ENCODE measurements at regions not wholly inside any gene's neighbourhood (a gene's known extent, or its start where the extent isn't known, plus 50 kb on each side); places are given as distances from the start of the nearest gene placed in this dataset.
A peak's percentile ranks its signal among the peaks of the same experiment; 100 is the strongest.

DNA sequence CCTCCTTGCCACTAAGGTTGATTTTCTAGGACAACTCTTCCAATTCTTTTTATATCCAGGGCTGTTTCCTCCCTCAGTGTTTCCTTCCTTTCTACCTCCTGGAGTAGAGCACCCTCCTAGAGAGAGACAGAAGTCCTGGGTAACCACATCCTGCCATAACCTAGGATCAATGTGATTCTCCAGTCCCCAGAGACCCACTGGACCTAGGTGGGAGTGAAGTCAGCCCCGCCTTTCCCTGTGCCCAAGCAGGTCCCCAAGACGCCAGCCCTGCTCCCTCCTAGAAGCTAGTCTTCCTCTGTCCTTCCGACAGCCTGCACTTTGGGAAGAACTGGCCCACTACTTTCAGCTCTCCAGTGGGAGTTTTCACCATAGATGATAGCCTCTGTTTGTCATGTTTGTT is 166.8 kb upstream of the PLEKHG7 start:
- DNase-seq (ENCODE audit: low read depth), result no peak

DNA sequence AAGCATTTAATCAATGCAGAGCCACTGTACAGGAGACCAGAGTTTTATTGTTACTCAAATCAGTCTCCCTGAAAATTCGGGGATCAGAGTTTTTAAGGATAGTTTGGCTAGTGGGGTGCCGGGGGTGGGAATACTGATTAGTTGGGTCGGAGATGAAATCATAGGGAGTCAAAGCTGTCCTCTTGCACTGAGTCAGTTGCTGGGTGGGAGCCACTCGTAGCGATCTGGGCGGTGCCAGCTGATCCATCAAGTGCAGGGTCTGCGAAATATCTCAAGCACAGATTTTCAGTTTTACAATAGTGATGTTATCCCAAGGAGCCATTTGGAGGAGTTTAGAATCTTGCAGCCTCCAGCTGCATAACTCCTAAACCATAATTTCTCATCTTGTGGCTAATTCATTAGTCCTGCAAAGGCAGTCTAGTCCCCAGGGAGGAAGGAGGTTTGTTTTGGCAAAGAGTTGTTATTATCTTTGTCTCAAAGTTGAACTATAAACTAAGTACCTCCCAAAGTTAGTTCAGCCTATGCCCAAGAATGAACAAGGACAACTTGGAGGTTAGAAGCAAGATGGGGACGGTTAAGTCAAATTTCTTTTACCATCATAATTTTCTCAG is 169.4 kb upstream of the PLEKHG7 start:
- DNase-seq (ENCODE audit: low read depth), result peak; percentile 46

DNA sequence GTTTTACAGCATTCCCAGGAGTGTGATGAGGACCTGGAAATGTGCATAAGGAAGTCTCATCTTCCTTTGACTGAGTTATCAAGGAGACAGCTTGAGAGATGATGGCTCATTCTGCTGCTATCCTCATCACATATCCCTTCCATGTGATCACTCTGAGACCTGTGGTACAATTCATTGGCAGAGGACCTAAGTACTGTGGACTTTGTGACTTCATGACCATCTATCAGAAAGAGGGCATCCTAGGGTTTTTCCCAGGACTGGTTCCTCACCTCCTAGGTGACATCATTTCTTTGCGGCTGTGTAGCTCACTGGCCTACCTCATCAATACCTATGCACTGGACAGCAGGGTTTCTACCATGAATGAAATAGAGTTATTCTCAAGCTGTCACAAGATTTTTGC is 172.1 kb upstream of the PLEKHG7 start:
- DNase-seq (ENCODE audit: low read depth), result no peak

DNA sequence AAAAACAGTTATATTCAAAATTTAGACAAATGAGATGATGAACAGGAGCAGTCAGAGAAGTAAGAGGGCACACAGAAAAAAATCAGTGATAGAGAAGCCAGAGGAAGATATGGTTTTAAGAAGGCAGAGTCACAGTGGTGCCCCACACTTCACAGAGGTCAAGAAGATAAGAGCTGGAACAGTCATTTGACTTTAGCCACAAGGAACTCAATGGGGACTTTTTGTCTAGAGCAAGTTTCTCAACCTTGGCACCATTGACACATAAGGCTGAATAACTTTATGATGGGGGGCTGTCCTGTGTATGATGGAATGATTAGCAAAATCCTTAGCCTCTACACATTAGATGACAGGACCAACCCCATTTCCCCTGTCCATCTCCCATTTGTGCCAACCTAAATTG is 172.8 kb upstream of the PLEKHG7 start:
- DNase-seq (ENCODE audit: low read depth), result no peak

DNA sequence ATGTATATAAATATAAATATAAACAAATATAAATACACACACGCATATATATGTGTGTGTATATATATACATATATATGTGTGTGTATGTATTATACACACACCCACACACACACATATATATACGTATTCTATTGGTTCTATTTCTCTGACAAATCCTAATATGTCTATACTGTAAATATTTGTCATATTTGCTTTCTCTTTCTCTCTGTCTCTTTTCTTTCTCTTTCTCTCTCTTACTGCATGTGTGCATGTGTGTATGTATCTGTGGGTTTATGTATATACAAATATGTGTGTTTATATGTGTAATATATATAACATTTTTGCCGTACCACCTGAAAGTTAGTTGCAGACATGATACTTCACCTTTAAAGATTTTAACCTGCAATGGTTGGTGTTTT is 174.2 kb upstream of the PLEKHG7 start:
- no peak for DNase-seq (ENCODE audit: low read depth)

DNA sequence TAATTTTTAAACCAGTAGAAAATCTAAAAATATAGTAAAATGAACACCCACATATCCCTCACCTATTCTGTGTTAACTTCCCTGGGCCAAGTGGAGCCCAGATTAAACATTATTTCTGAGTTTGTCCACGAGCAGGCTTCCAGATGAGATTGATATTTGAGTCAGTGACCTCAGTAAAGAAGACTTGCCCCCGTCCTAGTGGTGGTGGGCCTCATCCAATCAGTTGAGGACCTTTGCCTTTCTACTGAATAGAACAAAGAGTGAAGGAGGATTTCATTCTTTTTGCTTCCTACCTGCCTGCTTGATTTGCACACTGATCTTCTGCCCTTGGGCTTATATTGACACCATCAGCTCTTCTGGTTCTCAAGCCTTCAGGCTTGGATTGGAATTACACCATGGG is 174.7 kb upstream of the PLEKHG7 start:
- DNase-seq (ENCODE audit: low read depth), result no peak

DNA sequence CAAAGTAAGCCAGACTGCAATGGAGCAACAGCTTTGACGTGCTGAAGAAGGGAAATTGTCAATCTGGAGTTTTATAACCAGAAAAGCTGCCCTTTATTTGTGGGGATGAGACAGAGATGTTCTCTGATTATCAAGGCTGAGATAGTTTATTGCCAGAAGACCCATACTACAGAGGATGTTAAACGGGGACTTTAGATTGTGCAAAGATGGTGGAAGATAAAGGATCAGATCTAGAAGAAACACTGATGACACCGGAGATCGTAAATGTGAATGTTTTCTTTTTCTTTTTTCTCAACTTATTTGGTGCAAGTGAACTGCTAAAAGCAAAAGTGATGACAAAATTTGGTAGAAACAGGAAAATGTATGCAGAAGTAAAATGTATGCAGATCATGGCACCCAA is 178.3 kb upstream of the PLEKHG7 start:
- no peak for DNase-seq (ENCODE audit: low read depth)

DNA sequence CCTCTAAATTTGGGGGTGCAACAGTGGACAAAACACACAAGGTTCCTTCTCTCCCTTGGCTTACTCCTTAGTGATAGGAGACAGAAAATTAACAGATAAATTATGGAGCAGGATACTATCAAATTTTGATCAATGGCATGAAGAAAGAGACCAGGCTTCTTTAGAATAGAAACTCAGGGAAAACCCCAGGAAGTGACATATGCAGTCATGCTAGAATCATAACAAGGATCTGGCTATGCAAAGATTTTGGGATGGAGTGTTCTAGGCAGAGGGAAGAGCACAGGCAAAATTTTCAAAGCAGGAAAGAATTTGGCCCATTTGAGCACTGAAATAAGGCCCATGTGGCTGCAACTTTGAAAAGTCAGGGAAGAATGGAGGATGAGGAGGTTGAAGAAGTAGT is 182.3 kb upstream of the PLEKHG7 start:
- no peak for DNase-seq (ENCODE audit: low read depth)

DNA sequence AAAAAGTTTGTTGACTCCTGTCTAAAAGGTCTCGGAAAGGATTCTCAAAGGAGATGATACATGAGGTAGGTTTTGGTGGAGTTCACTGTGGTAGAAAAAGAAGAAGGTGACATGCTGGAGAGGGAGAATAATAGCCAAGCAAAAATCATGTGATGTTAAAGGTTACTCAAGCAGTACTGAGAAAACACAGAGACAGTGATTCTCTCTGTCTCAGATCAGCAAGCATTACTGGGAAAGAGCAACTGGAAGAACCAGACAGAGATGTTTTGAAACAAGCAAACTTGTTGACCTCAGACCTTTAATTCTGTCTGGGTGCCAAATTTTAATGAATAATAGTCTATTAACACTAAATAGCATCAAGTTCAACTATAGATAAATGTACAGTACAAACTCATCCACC is 183.5 kb upstream of the PLEKHG7 start:
- no peak for DNase-seq (ENCODE audit: low read depth)

DNA sequence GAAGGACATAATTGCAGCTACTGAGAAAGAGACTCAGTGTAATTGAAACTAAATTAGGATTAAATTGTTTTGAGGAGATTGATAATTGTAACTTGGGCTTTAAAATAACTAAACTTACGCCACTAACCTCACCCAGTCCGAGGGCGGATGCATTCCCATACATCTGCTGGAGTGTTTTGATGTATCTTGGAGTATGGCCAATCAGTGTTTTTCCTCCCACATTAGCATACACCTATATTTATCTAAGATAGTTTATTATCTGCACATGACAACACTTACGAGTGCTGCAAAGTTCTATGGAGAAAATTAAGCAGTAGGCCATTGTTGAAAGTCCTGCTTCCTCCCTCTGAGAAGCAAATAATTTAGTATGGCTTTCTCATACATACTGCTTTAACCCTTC is 184.7 kb upstream of the PLEKHG7 start:
- DNase-seq (ENCODE audit: low read depth), result no peak

DNA sequence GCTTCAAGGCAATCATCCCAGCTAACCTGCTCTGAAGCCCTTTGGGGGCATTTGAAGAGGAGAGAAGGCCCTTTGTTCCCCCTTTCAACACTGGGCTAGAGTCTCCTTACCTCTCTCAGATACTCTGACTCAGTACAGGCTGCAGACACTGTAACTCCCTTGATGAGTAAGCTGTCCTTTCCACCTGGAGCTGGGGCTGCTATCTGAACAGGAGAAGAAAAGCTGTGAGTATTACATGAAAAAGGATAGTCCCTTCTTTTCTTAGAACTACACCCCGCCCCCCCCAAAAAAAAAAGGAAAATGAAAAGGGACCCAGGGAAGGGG is 186.6 kb upstream of the PLEKHG7 start:
- no peak for DNase-seq (ENCODE audit: low read depth)

DNA sequence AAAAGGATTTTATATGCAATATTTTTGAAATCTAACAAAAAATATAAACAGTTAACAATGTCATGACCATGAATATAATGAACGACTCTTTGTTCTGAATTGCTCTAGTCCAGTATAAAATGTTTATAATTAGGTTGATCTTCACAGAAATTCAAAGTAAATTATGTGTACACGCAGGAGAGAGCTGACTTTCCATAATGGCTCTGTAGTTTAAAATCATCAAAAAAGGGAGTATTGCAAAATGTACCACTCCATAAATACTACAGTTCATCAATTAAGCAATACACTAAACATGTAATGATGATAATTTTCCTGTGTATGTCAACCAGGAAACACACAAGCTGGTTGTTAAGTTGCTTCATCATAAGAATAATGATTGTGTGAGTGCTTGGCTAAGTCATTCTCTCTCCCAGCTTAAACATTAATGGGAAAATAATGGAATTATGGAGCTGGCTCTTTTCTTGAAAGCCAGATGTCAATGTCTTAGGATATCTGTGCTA is 189.5 kb upstream of the PLEKHG7 start:
- no peak for DNase-seq (ENCODE audit: low read depth)

DNA sequence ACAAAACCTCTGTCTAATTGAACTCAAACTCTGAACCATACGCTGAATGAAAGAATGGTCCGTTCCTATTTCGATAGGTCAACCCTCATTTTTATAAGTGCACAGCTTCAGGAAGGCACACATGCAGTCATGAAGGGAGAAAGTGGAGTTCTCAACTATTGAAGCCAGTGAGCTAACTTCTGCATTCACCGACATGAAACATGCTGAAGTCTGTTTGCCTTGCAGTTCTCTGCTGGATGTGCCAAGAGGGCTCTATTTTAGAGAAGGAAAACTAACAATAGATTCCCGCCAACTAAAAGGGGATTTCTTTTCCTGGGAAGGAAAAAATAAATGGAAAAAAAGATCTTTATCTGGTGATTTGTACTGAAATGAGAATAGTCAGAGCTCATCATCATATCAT is 191.0 kb upstream of the PLEKHG7 start:
- DNase-seq (ENCODE audit: low read depth), result no peak

DNA sequence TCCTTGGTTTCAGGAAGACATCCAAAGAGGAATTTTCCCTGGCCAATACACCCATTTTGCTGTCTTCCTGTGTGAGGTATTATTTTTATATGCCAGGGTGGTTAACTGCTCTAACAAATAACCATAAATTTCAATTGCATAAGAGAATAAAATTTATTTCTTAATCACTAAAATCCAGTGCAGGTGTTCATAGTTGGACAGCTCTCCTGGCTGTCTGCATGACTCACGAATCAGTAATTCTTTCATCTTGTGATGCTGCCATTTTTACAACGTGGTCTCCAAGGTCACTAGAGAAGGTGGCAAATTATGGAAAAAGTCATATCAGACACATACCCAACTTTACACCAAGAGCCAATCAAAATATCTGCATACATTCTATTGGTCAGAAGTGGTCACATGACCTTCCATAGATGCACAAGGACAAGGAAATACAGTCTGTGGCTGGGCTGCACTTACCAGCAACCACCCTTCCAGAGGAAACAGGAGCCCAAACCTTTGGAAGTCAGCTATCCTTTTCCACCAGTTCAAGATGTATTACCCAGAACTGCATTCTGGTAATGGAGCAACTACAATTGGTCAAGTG is 193.5 kb upstream of the PLEKHG7 start:
- DNase-seq (ENCODE audit: low read depth), result no peak

DNA sequence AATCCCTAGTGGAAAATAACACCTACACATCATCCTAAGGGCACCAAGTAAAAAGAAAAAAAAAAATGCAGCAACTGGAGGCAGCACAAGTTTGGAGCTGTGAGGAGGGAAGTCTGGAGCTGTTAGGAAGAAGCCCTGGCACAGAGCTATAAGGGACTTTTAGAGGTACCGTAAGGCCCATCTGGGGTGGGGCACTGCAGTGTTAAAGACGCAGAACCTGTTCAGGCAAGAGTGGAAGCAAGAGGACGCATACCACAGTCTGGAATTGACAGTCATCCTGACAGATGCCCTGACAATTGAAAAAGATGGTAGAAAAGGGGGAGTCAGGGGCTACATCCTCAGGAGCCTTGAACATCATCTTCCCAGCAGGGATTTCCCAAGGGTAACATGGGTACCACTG is 195.9 kb upstream of the PLEKHG7 start:
- DNase-seq (ENCODE audit: low read depth), result no peak

DNA sequence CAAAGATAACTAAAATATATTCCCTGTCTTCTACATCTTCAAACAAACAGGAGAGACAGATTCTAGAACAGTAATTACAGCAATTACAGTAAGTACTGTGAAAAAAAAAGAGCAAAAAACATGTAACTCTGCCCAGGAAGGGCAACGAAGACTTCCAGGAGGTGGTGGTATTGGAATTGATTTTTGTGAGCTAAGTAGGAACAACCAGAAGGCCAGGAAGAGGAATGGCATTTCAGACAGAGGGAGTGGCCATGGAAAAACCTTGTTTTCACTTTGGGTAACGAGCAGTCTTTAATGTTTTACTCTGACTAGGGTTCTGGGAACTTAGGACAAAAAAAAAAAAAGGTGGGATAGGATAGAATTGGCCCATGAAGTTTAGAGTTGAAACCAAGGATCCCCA is 196.3 kb upstream of the PLEKHG7 start:
- DNase-seq (ENCODE audit: low read depth), result no peak

DNA sequence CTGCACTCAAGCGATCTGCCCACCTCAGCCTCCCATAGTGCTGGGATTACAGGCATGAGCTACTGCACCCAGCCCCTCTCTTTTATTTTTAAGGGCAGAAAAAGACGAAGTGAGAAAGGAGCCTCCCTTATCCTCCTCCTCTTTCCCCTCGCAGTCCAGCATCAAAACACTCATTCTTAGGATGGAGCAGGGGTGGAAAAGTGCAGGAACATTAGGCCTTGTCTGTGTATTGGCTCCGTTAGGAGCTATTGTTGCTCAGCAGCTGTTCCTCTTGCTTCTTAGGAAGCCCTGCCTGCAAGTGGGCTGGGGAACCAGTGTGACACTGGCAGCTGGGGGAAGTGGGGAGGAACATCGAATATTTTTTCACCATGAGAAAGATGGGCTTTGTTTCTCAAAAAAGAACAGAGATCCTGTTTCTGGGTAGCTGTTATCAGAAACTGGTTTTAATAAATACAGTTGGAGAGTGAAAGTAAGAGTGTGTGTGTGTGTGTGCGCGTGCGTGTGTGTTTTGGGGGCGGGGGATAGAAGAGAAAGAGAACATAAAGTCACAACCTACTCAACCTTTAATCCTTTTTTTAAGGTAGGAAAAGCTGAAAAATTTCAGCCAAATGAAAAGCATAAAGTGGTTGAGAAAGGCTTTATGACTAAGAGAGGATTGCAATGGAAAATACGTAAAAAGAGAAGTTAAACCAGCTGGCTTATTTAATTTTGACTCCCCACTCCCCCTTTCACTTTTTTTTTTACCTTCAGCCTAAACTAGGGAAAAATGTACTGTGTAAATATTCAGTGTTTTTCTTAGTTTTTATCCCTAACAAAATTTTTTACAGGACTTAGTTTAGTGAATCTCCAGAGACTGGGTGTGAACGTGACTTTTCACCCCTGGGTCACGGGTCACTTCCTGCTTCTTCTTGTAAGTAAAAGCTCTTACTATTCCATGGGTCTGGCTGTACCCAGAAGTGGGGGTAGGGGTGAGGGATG is 197.2 kb upstream of the PLEKHG7 start:
- DNase-seq (ENCODE audit: low read depth), result peak; percentile 30

DNA sequence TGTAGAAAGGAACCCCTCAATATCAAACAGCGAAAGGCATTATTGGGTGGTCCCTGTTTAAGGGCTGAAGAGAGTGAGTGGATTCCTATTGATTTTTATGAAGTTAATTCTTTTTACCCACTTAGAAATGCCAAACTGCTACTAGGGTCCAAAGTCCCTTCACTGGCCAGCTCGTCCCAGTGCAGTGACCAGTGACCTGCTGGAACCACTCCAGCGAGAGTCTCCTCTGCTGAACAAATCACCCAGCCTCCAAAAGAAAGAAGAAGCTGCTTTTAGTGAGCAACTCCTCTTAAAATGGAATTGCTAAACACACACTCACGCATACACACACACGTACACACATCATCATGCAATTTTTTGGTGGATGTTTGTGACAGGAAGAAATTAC is 198.2 kb upstream of the PLEKHG7 start:
- no peak for DNase-seq (ENCODE audit: low read depth)

DNA sequence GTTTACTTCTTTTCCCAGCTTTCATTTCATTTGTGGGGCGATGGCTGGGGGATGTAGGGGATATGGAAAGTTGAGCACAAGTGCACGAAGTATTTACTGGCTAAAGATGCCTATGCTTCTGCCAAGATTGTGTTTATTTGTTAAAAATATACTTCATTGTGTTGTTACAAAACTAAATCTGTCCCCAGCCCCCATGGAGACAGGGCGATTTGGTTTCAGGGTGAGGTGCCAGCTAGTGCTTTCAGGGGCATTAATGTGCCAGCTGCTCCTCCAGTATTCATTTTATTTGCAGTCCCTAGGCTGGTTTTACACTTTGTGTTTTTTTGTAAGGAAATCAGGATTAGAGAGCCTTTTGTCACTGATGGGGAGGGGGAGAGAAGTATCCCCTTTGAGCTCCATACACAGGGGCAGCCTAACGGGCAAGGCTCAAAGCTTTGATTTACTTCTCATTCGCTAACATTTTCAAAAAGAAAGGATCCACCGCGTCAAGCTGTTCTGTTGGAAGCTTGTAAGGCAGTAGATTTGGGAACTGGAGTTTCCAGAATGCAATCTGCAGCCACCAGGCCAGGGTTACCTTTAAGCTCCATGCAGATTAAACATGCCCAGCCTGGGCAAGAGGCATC is 198.7 kb upstream of the PLEKHG7 start:
- DNase-seq (ENCODE audit: low read depth), result no peak

DNA sequence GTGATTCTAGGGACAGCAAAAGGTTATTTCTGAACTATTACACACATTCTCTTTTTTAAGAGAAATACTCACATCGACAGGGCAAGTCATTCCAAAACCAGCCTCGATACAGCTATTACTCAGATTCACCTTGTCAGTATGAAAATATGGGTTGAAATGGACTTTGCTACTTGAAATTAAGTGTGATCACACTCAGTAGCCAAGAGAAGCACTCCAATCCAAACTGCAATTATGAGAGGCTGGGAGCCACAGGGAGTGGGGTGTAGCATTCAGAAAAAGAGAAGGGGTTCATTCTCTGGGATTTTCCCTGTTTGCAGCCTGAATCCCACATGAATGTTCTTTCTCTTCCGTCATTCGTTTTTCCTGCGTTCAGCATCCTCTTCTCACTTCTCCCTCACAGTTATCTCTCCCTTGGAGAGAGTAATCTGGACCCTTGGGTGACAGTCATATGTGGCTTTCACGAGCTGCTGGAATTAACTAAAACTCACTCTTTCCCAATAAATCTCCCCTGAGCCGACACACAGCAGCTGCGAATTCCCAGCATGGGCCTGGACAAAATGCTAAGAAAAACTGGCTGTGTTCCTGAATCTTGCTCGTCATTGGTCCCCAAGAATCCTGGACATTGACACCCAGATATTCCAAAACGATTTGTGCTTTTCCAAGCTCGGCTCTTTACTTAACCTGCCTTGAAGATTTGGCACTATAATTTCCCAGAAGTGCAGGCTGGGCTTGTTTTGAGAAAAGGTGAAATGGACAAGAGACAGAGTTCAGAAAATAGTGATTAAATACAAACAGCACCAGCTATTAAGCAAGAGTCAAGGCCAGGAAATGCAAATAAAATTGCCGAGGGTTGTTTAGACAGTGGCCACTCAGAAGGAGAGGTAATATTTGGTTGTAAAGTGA is 199.5 kb upstream of the PLEKHG7 start:
- DNase-seq (ENCODE audit: low read depth), result no peak

DNA sequence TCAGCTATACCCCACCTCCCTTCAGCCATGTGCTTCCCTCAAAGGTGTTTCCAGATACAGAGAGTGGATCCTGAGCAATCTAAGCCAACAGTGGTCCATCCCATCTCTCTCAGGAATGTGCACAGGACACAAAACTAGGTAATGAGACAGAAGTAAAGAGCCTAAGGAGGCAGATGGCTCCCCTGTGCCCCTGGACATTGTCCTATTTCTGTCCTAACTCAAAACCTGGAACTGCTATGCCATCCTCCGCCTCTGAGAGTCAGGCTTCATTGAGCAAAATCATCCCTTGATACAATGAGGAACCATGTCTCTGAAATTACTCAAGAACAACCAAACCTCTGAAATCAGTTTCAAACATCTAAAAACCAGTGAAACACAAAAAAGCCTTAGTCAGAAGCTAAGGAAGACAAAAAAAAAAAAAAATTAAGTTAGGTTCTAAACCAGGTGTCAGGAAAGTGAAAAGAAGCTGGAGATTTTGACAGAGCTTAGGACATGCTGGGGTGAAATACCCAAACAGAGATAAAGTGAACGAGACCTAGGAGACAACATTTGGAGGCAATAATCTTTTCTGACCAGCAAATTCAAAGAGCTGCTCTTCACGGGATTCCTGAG is 200.3 kb upstream of the PLEKHG7 start:
- no peak for DNase-seq (ENCODE audit: low read depth)
